HG03066 (cell line): ENCODE measurements at regions not wholly inside any gene's neighbourhood (a gene's known extent, or its start where the extent isn't known, plus 50 kb on each side); places are given as distances from the start of the nearest gene placed in this dataset.
"Not testable (repeated sequence)": the region's sequence is repeated elsewhere in the genome, so short reads cannot be mapped to it uniquely, and the experiment has no call there.

Experiments
- ATAC-seq: cut with Tn5 transposase; IDR thresholded peaks from one replicate; pipeline ENCODE4 v1.9.1; 2021; ENCODE audit warnings: low read depth; ENCODE audit not compliant: unreplicated experiment

DNA sequence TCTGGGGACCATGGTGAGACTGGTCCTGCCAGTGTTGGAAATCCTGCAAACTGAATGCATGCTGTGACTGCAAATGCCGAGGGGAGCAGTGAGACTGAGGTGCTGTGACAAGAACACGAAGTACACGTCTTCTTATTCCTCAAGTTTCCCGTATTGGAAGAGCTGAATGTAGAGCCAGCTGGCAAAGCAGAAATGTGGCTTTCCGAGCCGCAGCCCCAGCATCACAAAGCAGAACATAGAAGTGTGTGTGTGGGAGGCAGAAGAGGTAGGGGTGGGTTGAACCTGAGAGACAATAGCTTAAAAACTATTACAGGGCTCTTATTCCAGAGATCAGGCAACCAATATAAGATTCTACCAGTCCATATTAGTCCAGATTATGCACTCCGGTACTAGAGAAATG lies 98.8 kb downstream of the CARTPT start:
- ATAC-seq, result no peak

DNA sequence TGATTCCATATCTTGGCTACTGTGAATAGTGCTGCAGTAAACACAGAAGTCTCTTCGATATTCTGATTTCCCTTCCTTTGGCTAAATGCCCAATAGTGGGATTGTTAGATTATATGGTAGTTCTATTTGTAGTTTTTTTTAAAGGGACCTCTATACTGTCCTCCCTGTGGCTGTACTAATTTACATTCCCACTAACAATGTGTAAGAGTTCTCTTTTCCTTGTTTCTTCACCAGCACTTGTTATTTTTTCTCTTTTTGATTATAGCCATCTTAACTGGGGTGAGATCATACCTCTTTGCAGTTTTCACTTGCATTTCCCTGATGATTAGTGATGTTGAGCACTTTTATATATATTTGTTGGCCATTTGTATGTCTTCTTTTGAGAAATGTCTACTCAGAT lies 102.0 kb downstream of the CARTPT start:
- ATAC-seq, result no peak

DNA sequence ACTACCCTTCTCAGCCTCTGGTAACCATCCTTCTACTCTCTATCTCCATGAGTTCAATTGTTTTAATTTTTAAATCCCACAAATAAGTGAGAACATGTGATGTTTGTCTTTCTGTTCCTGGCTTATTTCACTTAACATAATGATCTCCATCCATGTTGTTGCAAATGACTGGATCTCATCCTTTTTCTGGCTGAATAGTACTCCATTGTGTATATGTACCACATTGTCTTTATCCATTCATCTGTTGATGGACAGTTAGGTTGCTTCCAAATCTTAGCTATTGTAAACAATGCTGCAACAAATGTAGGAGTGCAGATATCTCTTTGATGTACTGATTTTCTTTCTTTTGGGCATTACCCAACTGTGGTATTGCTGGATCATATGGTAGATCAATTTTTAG lies 103.0 kb downstream of the CARTPT start:
- ATAC-seq, result not testable (repeated sequence)

DNA sequence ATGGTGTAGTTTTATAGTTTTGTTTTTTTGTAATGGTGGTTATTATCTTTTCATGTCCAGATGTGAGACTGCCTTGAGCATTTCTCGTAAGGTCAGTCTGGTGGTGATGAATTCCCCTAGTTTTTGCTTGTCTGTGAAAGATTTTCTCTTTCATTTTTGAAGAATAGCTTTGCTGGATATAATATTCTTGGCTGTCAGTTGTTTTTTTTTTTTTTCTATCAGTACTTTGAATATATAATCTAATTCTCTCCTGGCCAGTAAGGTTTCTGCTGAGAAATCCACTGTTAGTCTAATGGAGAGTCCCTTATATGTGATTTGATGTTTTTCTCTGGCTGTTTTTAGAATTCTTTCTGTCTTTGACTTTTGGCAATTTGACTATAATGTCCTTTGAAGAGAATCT lies 106.9 kb downstream of the CARTPT start:
- ATAC-seq, result no peak

DNA sequence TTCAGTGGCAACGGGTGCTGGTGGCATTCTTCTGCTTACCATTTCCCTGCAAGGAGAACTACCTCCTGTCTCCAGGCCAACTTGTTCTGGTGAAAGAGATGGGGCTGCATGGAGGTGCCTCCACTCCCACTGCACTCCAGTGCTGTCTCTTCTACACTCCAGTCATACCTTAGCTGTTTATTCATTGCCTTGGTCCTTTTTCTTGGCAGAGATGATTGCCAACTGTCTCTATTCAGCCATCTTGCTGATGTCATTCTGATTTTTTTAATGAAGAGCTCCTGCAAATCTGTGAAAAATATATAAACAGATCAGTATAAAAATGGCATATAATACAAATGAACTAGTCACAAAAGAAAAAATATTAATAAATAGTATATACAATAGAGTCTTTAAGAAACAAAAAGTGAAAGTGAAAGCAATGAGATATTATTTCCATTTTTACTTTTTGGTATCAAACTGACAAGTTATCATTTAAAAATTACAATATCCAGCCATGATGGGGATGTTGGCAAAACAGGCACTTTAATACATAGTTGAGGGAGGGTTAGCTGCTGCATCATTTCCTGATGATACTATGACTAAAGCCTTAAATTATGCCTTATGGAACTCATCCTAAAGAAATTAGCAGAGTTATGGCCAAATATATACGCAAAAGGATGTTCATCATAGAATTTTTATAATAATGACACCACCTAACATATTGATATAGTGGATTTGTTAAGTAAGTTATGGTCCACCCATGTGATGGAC lies 109.4 kb downstream of the CARTPT start:
- no peak for ATAC-seq

DNA sequence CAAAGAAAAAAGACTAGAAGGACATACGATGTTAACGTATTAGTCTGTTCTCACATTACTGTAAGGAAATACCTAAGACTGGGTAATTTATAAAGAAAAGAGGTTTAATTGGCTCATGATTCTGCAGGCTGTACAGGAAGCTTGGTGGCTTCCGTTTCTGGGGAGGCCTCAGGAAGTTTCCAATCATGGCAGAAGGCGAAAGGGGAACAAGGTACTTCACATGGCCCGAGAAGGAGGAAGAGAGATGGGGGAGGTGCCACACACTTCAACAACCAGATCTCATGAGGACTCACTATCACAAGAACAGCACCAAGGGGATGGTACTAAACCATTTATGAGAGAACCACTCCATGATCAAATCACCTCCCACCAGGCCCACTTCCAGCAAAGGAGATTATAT lies 110.1 kb downstream of the CARTPT start:
- ATAC-seq, result no peak

DNA sequence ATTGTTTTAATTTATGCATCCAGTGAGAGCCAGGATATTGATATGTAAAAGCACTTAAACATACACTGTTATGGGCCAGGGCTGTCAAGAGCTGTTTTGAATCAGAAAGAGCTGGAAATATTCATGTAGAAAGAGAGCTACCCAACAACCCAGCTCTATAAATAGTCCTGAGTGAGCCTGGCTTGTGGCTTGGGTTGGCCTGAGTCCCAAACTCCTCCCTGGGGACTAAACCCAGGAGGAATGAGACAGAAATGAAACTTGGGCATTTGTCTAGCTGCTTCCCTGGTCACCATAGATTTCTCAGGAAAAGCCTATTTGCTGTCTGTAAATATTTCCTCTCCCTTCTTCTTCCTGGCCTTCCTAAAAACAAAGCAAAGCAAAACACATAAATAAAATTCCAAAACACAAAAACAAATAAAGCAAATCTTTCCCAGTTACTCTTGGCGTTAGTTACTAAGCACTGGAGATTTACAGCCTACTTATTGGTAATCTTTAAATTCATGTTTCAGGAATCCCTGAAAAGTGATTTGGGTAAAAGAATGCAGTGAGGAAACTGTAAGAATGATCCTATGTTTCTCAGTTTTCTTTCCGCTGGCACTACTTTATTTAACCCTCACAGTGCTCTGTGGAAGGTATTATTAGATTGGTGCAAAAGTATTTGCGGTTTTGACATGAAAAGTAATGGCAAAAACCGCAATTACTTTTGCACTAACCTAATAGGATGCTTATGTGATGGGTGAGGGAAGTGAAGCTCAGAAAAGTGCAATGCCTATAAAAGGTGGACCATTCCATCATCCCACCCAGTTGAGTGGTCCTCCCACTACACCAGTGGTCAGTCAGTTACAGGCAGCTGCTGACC lies 111.8 kb downstream of the CARTPT start:
- ATAC-seq, result no peak

DNA sequence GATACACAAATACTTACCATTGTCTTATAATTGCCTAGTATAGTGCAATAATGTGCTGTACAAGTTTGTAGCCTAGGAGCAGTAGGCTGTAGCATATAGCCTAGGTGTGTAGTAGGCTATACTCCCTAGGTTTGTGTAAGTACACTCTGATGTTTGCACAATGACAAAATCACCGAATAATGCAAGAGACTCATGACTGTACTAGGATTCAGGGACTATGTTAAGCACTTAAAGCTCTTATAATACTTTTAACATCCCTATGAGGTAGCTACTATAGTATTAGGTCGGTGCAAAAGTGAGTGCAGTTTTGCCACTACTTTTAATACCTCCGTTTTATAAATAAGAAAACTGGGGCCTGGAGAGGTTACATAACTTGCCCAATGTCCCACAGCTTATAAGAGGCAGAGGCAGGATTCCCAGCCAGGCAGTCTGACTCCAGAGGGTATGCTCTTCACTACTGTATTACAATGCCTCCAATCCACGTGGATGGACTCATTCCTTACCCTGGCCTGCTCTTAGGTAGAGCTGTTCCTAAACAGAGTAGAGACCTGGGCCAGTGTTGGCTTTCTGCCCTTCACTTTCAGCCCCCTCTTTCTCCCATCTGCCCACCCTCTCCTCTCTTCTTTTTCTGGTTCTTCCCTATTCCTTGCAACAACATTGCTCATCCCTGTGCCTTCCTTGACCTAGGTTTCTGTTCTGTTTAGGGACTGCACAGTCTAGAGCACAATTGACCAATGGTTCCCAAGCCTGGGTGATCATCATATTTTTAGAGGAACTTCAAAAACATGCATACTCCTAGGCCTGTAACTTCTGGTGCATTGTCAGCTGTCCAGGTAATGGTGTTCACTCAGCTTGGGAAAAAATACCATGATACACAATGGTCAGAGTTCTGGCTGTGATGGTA lies 114.0 kb downstream of the CARTPT start:
- no peak for ATAC-seq

DNA sequence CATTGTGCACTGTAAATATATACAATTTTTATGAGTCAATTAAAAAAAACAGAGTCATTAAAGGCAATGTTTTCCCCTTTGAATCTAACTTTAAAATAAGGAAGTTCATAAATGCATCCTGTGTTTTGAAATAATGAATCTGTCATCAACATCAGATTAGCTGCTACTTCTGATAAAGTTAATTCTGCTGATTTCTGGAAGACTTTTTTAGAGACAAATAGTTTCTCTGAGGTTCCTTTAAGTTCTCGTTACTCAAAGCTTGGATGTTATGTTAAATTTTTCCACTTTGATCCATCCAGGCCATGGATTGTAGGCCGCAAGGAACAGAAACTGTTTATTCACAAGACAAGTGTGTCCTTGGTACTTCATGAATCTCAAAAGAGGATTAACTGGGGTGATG lies 115.5 kb downstream of the CARTPT start:
- no peak for ATAC-seq

DNA sequence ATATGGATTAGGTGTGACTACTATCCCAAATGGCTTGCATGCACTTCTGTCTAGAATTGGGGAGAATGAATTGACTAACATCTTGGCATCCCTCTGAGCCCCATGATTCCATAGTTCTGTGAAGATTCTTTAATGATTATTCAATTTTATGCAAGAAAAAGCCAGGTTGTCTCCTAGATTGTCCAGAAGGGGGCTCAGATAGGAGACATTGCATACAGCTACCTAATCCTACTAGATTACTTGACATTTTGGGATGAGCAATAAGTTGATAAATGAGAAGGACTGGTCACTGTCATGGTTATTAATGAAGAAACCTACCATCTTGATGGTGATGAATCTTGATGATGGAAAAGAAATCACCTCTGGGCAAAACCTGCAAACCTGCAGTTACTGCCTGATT lies 117.0 kb downstream of the CARTPT start:
- no peak for ATAC-seq

DNA sequence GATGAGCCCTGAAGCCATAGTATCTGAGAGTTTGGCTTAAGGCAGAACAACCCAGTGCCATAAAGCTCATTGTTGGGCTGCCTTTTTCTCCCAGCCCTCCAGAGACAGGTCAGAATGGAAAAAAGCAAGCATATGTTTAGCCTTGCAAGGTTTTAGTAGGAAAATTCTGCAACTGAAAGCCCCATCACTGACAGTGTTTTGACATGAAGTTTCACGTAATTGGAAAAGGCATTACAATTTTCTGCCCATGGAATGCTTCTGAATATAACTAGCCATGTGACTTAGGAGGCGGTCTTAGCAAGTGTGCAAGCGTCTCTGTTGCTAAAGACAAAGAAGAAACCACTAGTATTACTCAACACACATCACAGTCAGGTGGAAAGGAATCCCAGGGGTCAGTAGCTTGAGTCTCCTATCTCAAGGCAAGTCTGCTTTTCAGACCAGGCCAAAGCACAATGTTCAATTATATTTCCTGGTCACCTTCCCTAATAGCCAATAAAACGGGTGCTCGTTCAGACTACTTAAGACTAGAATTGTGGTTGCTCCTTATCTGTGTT lies 117.6 kb downstream of the CARTPT start:
- ATAC-seq, result no peak

DNA sequence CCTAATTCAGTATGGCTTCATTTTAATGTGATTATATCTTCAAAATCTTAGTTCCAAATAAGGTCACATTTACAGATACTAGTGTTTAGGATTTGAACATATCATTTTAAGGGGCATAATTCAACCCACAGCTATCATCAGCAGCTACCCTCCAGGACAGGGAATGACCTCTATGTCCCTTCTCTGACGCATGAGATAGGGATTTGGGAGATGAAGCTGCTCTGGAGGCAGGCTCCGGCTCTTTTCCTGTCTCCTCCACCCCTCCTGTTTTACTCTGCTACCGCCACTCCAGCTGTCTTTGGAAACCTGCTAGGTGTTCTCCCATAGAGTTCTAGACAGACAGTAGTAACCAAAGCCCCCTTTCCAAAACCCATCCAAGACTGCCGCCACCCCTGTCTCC lies 119.2 kb downstream of the CARTPT start:
- no peak for ATAC-seq

DNA sequence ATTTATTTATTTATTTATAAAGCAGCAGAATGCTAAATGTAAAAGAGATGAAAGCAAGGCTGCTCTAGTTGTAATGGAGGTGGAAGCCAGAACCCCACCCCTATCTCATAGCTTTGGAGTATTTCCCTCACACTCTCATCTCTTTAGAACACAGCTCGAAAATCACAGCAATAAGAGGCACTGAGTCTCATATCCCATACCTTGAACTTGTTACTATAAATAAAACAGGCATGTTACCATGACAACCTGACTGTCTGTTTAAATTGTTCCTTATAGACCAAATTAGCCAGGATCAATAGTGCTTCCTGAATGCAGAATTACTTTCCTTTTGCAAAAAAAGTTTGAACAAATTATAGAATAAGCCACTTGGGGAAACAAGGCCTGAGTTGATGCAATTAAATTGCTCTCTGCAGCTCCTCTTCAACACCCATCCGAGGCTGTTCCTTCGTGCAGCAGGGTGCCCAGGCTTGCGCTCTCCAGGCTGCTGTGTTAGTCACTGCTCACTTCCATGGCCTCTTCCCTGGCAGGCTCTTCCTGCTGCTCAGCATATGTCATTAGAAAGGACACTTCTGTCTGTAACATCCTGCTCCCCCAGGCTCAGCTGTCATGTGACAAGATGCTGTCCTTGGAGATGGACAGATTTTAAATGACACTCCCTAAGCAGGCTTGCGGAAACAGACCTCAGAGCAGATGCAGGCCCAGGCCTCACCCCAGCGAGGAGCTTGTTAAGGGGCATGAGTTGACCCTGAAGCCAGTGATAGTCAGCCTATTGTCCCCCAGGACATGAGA lies 120.2 kb downstream of the CARTPT start:
- no peak for ATAC-seq

DNA sequence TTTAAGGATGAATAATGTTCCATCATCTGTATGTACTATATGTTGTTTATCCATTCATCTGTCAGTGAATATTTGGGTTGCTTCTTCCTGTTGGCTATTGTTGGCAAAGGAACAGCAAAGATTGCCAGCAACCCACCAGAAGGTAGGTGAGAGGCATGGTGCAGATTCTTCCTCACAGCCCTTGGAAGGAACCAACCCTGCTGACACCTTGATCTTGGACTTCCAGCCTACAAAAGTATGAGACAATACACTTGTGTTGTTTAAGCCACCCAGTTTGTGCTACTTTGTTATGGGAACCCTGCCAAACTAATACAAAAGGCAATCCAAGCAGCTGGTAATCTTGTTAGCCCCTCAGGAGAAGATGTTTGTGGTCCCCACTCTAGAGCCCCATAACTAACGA lies 122.0 kb downstream of the CARTPT start:
- ATAC-seq, result no peak

DNA sequence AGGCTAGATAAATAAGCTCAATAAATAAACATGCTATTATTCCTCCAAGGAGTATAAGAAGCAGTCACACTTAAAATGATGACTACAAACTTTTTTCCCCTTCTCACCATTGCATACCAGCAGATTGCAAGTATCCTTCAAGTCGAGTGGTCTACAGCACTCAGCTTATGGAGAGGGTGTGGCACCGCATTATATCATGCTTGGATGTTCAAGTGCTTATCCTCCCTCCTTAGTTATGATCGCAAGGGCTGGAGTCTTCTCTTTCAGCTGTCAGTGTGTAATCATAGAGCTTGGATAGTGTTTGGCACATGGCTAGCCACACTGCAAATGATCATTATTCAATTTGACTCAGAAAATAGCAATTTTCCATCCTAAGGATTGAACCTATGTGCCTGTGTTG lies 124.0 kb downstream of the CARTPT start:
- no peak for ATAC-seq

DNA sequence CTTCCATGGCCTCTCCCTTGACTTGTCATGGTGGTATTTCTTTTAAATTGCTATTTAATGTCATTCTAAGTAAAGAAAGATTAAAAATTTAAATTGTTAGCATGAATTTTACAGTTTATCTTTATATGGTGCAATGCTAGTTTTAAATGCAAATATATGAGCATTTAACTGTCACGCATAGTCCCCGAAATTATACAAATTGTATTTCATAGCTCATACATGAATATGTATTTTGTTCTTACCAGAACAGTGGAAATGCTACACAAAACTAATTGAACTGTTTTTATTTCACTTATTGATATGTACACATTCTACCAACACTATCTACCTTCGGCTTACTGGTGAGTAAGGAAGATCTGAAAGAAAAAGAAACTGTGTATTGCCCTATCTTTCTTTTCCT lies 125.8 kb downstream of the CARTPT start:
- no peak for ATAC-seq

DNA sequence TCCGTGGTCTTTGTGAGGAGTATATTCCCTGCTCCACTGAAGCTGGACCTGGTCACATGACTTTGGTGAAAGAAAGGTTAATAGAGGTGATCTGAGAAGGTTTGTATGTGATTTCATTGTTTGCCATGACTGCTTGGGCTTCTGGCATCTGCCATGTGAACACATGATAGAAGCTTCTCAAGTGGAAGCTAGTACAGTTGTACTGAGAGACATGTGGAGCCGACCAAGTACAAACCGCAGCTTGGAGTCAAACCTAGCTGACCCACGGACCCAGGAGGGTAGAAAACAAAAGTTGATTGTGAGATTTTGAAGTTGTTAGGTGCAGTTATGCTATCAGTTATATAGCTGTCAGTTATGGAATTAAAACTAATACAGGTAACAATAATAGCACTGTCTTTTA lies 140.4 kb downstream of the CARTPT start:
- ATAC-seq, result no peak

DNA sequence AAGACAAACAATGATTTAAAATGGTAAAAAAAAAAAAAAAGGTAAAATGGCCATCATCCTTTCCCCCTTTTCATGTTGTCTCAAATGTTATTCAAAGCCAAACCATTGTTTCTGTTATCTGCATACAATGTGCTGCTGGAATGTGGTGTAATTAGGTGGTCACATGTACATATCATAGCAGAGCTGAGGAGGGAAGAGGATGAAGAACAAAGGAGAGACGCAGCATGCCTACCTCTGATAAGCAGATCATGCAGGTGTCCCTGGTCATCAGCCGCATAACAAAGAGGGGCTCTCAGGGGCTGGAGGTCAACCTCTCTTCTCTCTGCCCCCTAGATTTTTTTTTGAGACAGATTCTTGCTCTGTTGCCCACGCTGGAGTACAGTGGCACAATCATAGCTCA lies 141.0 kb downstream of the CARTPT start:
- ATAC-seq, result no peak

DNA sequence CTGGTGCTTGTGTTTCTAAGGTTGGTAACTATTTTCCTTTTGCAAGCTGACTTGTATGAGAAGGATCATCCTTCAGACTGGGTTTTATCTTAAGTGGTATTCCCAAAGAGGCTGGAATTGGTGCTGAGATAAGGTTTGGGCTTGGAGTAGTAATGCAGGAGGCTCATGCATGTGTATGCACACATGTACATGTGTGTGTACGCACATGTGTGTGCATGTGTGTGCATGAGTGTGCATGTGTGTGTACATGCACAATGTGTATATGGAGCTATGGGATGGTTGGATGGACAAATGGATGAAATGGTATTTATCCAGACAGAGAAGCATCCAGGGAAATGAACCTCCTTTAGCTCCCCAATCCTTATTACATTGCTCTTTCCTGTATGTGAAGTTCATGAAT lies 142.6 kb downstream of the CARTPT start:
- no peak for ATAC-seq

DNA sequence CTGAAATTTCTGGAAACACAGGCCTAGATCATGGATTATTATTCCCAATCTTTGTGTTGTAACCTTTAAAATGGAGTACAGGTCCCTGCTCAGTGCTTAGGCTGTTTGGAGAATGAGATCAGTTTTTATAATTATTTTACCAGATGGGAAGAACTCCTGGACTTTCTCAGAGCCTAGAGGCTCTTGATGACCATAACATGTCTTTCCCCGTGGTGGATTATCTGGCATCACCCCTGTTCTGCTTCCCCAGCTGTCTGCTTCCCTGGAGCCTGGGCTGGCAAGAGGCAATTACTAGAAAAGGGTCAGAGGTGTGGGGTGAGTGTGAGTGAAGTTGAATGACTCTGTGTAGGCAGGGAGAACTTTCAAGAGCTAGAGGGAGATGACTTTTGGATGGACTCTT lies 143.0 kb downstream of the CARTPT start:
- no peak for ATAC-seq
